GM12864 (cell line): ENCODE measurements at regions not wholly inside any gene's neighbourhood (a gene's known extent, or its start where the extent isn't known, plus 50 kb on each side); places are given as distances from the start of the nearest gene placed in this dataset.

Source experiments
- DNase-seq: peaks from one replicate; pipeline ENCODE4 v3.0.0-alpha.2; 2011; ENCODE audit warnings: low read depth
- H3K4me3 ChIP-seq: 2 replicates; pipeline ENCODE4 v1.5.1; 2011; ENCODE audit warnings: mild to moderate bottlenecking, low read depth, low read length, control low read depth
- TF ChIP-seq, protein P1 (sequence below): IDR thresholded peaks from 2 replicates; pipeline ENCODE4 v1.5.1; 2011; ENCODE audit warnings: low read depth, mild to moderate bottlenecking, moderate library complexity, low read length, control low read depth, inconsistent platforms; ENCODE audit errors: missing control alignments

DNA sequence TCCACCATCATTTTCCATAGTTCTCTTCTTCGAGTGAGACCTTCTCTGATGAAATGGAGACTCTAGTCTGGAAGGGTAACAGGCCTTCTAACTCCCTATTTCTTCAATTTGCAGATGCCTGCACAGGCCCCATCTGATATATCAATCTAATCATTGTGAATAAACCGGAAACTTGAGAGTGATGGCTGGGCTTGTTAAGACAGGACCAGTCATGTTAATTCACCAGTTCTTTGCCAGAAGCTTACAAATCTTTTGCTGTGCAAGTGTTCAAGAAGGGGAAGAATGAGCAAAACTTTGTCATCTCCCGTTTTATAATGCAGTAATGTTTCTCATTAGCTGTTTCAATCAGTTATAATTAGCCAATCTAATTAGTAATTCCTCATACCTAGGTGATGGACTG is 1561.3 kb upstream of the GOT2 start:
- no peak overlapping the region for H3K4me3 ChIP-seq
- TF ChIP-seq, protein P1, sequence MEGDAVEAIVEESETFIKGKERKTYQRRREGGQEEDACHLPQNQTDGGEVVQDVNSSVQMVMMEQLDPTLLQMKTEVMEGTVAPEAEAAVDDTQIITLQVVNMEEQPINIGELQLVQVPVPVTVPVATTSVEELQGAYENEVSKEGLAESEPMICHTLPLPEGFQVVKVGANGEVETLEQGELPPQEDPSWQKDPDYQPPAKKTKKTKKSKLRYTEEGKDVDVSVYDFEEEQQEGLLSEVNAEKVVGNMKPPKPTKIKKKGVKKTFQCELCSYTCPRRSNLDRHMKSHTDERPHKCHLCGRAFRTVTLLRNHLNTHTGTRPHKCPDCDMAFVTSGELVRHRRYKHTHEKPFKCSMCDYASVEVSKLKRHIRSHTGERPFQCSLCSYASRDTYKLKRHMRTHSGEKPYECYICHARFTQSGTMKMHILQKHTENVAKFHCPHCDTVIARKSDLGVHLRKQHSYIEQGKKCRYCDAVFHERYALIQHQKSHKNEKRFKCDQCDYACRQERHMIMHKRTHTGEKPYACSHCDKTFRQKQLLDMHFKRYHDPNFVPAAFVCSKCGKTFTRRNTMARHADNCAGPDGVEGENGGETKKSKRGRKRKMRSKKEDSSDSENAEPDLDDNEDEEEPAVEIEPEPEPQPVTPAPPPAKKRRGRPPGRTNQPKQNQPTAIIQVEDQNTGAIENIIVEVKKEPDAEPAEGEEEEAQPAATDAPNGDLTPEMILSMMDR: no peak
- no peak for DNase-seq

GRCh38 chr16:60285794-60286193 is 1551.7 kb upstream of the GOT2 start:
- no peak for DNase-seq
- no peak overlapping the region for H3K4me3 ChIP-seq
- TF ChIP-seq, protein P1: no peak

DNA sequence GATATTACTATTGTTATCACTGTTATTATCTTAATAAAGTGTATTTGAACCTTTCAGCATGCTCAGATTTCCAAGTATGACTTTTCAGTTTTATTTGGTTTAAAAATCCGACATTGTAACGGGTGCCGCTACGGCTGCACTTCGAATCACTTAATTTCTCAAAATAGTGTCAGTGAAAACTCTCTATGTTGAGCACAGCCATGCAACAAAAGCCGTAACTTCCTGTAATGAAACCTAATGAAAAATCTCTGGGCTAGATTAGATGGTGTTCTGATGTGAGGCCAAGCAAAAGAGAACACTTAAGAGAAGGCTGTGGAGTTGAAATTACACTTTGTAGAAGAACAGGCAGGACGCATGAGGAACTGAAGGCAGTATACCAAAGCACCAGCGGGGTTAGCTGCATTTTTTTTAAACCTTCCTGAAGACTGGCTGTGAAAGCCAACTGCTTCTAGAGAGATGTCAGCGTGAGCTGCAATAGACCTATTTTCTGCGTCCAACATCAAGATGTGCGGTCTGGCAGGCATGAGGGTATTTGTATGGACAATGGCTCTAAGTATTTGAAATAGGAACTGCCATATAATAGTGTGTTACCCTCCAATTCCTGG is 1545.0 kb upstream of the GOT2 start:
- no peak for DNase-seq
- TF ChIP-seq, protein P1: no peak
- no peak overlapping the region for H3K4me3 ChIP-seq

GRCh38 chr16:60274431-60275019 is 1540.4 kb upstream of the GOT2 start:
- H3K4me3 ChIP-seq: no peak overlapping the region
- TF ChIP-seq, protein P1: no peak
- DNase-seq: no peak

DNA sequence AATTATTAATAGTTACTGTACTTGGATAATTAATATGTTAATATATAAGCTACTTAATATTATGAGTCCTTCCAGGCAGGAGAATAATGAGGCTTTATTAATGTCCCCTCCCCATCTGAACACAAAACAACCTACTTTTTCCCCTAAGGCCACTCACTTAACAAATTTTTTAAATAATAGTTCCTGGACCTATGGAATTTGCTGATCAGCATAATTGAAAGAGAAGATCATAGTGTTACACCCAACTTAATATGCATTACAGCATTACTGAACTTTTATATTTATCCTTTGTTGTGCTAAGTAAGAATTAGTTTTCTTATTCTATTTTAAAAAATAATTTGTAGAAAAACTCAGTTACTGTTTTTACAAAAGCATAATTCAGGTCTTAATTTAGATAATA is 1537.7 kb upstream of the GOT2 start:
- TF ChIP-seq, protein P1: no peak

DNA sequence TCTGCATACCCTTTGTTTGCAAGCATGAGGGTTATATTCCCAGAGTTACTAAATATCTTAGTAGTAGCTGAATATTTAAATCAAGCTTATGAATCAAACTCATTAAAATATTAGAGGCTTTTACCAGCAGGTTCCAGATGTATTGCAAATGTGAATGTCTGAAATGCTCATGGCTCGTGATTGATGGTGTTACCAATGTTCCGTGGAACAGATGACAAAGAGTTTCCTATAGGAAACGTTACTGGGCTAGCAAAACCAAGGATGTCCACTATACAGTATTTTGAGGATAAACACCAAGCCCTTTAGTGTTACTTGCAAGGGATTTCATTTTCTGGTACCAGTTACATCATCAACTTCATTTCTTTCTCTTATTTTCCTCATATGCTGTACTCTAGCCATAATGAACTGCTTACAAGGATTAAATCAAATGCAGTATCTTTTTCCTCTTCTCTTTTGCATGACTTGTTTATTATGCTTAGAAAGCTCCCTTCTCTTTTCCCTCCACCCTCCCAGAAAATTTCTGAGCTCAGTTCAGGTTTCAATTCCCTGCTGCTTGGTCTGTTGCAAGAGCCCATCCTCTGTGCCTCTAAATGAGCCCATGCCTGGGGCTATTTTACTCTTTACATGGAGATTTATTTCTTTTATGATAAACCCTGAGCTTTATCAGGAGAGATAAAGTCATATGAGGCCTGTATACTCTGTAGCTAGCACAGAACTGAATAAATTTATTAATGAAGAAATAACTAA is 1537.1 kb upstream of the GOT2 start:
- no peak for DNase-seq
- H3K4me3 ChIP-seq: no peak overlapping the region
- TF ChIP-seq, protein P1: no peak

More for the DNA sequence above, 1537.7 kb upstream of the GOT2 start:
- H3K4me3 ChIP-seq: no peak overlapping the region
- DNase-seq: no peak
